ENCODE measurements at regions not wholly inside any gene's neighbourhood (a gene's known extent, or its start where the extent isn't known, plus 50 kb on each side); places are given as distances from the start of the nearest gene placed in this dataset.

DNA sequence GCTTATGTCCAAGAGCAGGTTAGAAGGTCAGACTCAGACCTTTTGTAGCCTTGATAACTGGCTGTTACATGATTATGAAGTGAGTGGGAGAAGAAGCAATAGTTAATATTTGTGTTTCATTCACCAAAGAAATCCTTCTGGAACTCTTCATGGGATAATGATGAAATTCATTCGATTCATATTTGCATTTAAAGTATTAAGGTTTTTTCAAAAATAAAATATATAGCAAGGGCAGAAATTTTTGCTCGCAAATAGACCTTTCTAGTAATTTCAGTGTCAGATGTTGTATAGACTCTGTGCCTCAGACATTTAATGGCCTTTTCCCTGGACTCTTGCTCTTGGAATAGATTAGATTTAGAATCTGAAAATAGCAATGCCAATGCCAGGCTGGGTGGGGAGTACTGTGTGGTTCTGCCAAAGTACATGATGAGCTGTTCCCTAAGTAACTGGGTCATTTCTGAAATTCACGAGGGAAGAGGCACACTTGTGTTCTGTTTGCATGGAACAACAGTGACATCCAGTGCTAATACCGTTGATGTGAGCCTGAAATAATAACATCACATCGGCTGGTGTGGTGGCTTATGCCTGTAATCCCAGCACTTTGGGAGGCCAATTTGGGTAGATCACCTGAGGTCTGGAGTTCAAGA lies 119.2 kb downstream of the MBL2 start:
- TF ChIP-seq, protein P1, sequence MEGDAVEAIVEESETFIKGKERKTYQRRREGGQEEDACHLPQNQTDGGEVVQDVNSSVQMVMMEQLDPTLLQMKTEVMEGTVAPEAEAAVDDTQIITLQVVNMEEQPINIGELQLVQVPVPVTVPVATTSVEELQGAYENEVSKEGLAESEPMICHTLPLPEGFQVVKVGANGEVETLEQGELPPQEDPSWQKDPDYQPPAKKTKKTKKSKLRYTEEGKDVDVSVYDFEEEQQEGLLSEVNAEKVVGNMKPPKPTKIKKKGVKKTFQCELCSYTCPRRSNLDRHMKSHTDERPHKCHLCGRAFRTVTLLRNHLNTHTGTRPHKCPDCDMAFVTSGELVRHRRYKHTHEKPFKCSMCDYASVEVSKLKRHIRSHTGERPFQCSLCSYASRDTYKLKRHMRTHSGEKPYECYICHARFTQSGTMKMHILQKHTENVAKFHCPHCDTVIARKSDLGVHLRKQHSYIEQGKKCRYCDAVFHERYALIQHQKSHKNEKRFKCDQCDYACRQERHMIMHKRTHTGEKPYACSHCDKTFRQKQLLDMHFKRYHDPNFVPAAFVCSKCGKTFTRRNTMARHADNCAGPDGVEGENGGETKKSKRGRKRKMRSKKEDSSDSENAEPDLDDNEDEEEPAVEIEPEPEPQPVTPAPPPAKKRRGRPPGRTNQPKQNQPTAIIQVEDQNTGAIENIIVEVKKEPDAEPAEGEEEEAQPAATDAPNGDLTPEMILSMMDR (optimal IDR thresholded peaks at IDR 0.05 in 1 of 3, IDR thresholded peaks at IDR 0.05 in 1 of 3, conservative IDR thresholded peaks at IDR 0.05 in 1 of 3; ENCODE audit: extremely low read depth in 1 of 3, insufficient read depth in 2 of 3, low read length in 3 of 3): peak in 1 of 3 experiments; percentile 6
- no peak for TF ChIP-seq EZH2 (IDR thresholded peaks at IDR 0.05; ENCODE audit: low read length)

Data from keratinocyte (primary cell).